ENCODE measurements at regions not wholly inside any gene's neighbourhood (a gene's known extent, or its start where the extent isn't known, plus 50 kb on each side); places are given as distances from the start of the nearest gene placed in this dataset.

DNA sequence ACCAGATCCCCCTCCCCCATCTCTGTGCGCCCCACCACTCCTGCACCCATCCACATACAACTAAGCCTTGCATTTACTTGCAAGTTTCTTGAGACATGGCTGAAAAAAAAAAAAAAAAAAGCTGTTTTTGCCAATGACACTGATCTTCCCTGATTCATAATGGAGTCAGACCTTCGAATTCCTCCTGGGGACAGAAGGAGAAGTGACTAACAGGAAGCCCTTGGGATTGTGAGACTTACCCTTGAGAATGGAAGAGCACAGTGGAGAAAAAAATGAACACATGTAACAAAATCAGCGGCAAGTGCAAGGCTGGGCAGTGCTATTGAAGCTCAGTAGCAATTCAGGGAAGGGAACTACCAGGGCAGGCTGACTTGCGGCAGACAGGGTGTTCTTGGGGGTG is 288.4 kb downstream of the BCOR start:
- no peaks in the 10 kb centered on the region for H3K27me3 ChIP-seq
- WGBS, 2 donors: 85 to 87% methylated on average over 4 of the region's 4 CpGs
- peaks cover 0 to 8% (median 3%) of the 10 kb centered on the region in 4 donors for H3K4me1 ChIP-seq
- no peak for DNase-seq
- H3K27ac ChIP-seq: no peak overlapping the region
- no peak overlapping the region for H3K4me3 ChIP-seq
- intact Hi-C loops (cut with DNase I): no loop called here
- no peaks in the 10 kb centered on the region for H3K9me3 ChIP-seq
- TF ChIP-seq POLR2AphosphoS5 (IDR thresholded peaks at IDR 0.05) (no peak), POLR2A (IDR thresholded peaks at IDR 0.05) (no peak), EP300 (IDR thresholded peaks at IDR 0.05) (no peak)
- TF ChIP-seq, protein P1, sequence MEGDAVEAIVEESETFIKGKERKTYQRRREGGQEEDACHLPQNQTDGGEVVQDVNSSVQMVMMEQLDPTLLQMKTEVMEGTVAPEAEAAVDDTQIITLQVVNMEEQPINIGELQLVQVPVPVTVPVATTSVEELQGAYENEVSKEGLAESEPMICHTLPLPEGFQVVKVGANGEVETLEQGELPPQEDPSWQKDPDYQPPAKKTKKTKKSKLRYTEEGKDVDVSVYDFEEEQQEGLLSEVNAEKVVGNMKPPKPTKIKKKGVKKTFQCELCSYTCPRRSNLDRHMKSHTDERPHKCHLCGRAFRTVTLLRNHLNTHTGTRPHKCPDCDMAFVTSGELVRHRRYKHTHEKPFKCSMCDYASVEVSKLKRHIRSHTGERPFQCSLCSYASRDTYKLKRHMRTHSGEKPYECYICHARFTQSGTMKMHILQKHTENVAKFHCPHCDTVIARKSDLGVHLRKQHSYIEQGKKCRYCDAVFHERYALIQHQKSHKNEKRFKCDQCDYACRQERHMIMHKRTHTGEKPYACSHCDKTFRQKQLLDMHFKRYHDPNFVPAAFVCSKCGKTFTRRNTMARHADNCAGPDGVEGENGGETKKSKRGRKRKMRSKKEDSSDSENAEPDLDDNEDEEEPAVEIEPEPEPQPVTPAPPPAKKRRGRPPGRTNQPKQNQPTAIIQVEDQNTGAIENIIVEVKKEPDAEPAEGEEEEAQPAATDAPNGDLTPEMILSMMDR (IDR thresholded peaks at IDR 0.05): no peak
- H3K36me3 ChIP-seq: no peaks in the 10 kb centered on the region

DNA sequence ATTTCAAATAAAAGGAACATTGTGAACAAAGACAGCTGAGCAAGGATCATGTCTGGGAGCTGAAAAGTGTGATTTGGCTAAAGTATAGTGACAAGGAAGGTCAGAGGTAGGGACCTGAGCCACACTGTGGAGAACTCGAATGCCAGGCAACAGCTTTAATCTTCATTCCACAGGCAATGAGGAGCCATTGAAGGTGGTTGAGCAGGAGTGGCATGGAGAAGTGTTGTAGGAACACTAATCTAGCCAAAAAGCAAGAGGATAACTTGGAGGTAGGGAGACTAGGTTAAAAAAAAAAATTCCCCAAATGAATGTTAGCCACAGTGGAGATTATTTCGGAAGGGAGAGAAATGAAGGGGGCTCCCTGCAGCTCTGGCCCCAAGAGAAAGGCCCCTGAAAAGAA is 286.9 kb downstream of the BCOR start:
- 92 to 93% methylated on average over 2 of the region's 2 CpGs for WGBS, 2 donors
- H3K27ac ChIP-seq: no peak overlapping the region
- peaks cover 0 to 8% (median 3%) of the 10 kb centered on the region in 4 donors for H3K4me1 ChIP-seq
- intact Hi-C loops (cut with DNase I): loop anchor here (5.0 to 10.0 kb wide), 4 partner anchors 39 to 274 kb away; no protein-coding TSS in a partner anchor
- no peaks in the 10 kb centered on the region for H3K36me3 ChIP-seq
- no peak for DNase-seq
- no peak overlapping the region for H3K4me3 ChIP-seq
- no peaks in the 10 kb centered on the region for H3K9me3 ChIP-seq
- TF ChIP-seq, protein P1 (IDR thresholded peaks at IDR 0.05): no peak
- TF ChIP-seq POLR2AphosphoS5 (IDR thresholded peaks at IDR 0.05) (no peak), POLR2A (IDR thresholded peaks at IDR 0.05) (no peak), EP300 (IDR thresholded peaks at IDR 0.05) (no peak)
- no peaks in the 10 kb centered on the region for H3K27me3 ChIP-seq

DNA sequence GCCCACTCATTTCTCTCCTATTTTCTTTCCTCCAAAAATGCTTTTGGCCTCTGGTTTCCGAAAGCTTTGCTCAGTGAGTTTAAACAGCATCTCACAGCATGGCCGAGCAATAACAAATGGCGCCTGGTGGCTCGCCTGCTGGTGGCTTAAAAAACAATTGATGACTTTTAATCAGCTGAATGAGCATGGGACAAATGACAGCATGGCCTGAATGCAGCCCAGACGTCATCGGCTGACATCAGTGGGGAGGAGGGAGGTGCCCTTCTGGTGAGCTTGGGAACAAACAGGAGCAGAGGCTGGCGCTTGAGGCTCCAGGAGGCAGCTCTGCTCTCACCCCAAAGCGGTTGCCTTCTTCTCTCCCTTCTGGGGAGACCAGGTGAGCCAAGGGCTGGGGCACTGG is 286.4 kb downstream of the BCOR start:
- H3K4me3 ChIP-seq: no peak overlapping the region
- no peaks in the 10 kb centered on the region for H3K36me3 ChIP-seq
- H3K27me3 ChIP-seq: no peaks in the 10 kb centered on the region
- TF ChIP-seq, protein P1 (IDR thresholded peaks at IDR 0.05): no peak
- TF ChIP-seq POLR2A (IDR thresholded peaks at IDR 0.05): no peak
- no peak for TF ChIP-seq POLR2AphosphoS5 (IDR thresholded peaks at IDR 0.05)
- TF ChIP-seq EP300 (IDR thresholded peaks at IDR 0.05): no peak
- peaks cover 0 to 8% (median 3%) of the 10 kb centered on the region in 4 donors for H3K4me1 ChIP-seq
- 90 to 92% methylated on average over 8 of the region's 8 CpGs for WGBS, 2 donors
- H3K9me3 ChIP-seq: no peaks in the 10 kb centered on the region
- DNase-seq: no peak
- H3K27ac ChIP-seq: no peak overlapping the region
- intact Hi-C loops (cut with DNase I): loop anchor here (5.0 to 10.0 kb wide), 4 partner anchors 39 to 273 kb away; no protein-coding TSS in a partner anchor

DNA sequence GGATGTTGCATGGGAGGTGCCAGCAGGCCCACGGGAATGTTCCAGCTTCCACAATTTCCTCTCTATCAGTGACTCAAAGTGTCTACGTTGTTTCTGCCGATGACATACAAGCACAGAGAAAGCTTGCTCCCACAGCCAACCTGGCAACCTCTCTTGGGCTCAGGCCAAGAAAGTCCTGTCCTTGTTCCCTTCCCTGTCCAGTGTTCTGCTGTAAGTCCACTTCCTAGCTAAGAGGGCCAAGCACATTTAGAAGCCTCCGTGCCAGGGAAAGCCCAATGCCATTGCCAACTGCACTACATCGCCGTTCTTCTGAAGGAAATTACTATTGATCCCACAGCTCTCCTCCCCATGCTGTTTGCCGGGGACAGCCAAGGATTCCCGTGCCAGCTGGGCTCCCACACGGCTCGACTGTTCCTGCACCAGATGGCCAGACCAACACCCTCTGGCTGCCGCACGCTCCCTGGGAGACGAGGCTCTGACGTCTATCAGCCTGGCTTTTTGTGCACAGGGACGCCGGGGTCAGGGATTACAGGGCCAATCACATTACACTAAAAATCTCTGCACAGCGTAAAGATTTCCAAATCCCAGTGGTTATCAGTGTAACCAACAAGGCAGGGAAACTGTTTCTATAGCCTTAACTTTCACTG is 284.0 kb downstream of the BCOR start:
- Histone ChIP-seq H3K27me3 (no peaks in the 10 kb centered on the region), H3K4me1 (peaks cover 0 to 6% (median 2%) of the 10 kb centered on the region in 4 donors), H3K27ac (peak overlapping the region; percentile 0 to 44 (median 42)), H3K4me3 (no peak overlapping the region), H3K36me3 (no peaks in the 10 kb centered on the region), H3K9me3 (no peaks in the 10 kb centered on the region)
- intact Hi-C loops (cut with DNase I): loop anchor here (5.0 to 10.0 kb wide), 4 partner anchors 41 to 271 kb away; no protein-coding TSS in a partner anchor
- TF ChIP-seq EP300 (IDR thresholded peaks at IDR 0.05) (peak in 1 of 4 donors; percentile 7), POLR2A (IDR thresholded peaks at IDR 0.05) (no peak), POLR2AphosphoS5 (IDR thresholded peaks at IDR 0.05) (peak in 3 of 4 donors; percentile 25 to 51 (median 43))
- TF ChIP-seq, protein P1 (IDR thresholded peaks at IDR 0.05): no peak
- peak; percentile 84 for DNase-seq
- 23 to 70% methylated on average over 17 of the region's 17 CpGs for WGBS, 2 donors
